HFF-Myc (cell line): ENCODE measurements at regions not wholly inside any gene's neighbourhood (a gene's known extent, or its start where the extent isn't known, plus 50 kb on each side); places are given as distances from the start of the nearest gene placed in this dataset.
A peak's percentile ranks its signal among the peaks of the same experiment; 100 is the strongest.
"Not testable (repeated sequence)": the region's sequence is repeated elsewhere in the genome, so short reads cannot be mapped to it uniquely, and the experiment has no call there.

Experiments
- DNase-seq: peaks from one replicate; pipeline ENCODE4 v3.0.0-alpha.2; 2011; ENCODE audit warnings: low read depth; ENCODE audit errors: extremely low read depth
- H3K4me3 ChIP-seq: replicated peaks from 2 replicates; pipeline ENCODE4 v1.5.1; 2011; ENCODE audit warnings: low read depth, mild to moderate bottlenecking, control low read depth, low read length
- CTCF ChIP-seq: IDR thresholded peaks from 2 replicates; pipeline ENCODE4 v1.5.1; 2012; ENCODE audit warnings: mild to moderate bottlenecking, low read depth, low read length, control low read depth; ENCODE audit errors: missing control alignments

- H3K4me3 ChIP-seq: no peak overlapping the region
- TF ChIP-seq CTCF: no peak
- no peak for DNase-seq
These were observed 233.7 kb upstream of the SPOPL start for GRCh38 chr2:138267902-138268254.

DNA sequence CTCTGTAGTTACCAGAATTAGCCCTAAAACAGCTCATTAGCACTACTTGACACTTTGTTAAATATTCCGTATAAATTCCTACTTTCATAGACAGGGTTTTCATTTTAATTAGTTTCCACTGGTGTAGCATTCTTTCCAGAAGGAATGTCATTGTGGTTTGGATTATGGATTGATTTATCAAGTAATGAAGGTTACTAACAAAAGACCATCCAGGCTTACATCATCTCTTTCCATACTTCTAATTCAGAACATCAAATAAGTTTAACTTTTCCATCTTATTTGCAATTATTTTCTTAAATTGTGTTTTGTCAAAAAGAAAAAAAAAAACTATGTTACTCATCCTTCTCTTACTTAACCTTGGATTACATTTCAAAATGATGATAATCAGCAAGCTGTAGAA, 231.8 kb upstream of the SPOPL start:
- H3K4me3 ChIP-seq: no peak overlapping the region
- DNase-seq: no peak
- no peak for TF ChIP-seq CTCF

DNA sequence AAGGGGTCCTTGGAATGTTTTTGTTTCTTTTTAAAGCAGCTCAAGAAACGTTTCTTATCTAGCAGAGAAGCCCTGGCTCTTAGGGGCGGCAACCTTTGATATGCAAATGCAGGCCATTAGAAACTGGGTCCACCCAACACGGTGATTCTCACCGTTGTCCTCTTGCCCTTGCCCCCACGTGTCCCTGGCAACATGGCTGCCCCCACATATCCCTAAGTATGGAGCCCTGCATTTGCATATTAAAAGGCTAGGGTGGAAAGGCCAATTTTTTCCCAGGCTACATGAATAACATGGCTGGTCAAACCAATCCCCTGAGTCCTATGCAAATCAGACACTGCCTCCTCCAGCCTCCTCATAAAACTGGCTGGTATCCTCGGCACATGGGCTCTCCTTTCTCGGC, 230.1 kb upstream of the SPOPL start:
- no peak overlapping the region for H3K4me3 ChIP-seq
- no peak for TF ChIP-seq CTCF
- no peak for DNase-seq

DNA sequence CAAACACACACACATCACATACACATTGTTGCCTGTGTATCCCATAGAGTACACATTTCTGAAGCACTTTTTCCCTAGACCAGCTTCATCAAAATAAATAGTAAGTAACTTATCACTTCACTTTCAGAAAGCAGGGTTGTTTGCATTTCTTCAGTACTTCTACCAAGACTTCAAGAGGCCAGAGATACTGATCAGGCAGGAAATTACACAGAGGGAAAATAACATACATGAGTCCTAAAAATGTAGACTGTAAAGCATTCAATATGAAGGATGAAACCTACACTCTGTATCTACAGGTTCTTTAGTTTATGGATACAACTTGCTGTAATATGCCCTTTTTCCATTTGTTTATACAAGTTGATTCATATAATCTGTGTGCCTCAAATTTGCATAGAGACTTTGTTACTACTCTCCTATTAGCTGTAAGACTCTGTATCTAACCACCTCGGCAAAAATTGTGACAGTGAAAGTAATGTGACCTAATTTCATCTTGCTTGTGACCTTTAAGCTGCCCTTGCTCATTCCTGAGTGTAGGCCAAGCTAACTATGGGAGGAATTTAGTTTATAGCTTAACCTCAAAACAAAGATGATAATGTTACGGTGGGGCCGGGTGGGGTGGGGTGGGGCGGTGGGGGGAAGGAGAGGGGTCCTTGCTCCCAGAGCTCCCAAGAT, 228.9 kb upstream of the SPOPL start:
- no peak for DNase-seq

DNA sequence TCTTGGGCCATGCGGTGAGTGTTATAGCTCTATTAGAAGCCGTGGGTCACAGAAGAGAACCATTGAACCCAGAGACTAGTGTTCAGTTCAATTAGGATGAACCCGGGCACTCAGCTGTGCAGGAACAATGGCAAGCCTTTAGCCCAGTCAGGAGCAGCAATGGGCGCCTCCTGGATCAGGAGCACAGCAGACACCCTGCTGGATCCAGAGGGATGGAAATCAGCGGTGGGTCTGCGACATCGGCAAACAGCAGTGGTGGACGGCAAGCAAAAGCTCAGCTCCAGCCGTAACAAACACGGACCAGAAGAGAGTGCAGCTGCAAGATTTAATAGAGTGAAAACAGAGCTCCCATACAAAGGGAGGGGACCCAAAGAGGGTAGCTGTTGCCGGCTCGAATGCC, 228.3 kb upstream of the SPOPL start:
- not testable (repeated sequence) for DNase-seq, H3K4me3 ChIP-seq

More for the DNA sequence above, 228.9 kb upstream of the SPOPL start:
- TF ChIP-seq CTCF: no peak
- H3K4me3 ChIP-seq: no peak overlapping the region

DNA sequence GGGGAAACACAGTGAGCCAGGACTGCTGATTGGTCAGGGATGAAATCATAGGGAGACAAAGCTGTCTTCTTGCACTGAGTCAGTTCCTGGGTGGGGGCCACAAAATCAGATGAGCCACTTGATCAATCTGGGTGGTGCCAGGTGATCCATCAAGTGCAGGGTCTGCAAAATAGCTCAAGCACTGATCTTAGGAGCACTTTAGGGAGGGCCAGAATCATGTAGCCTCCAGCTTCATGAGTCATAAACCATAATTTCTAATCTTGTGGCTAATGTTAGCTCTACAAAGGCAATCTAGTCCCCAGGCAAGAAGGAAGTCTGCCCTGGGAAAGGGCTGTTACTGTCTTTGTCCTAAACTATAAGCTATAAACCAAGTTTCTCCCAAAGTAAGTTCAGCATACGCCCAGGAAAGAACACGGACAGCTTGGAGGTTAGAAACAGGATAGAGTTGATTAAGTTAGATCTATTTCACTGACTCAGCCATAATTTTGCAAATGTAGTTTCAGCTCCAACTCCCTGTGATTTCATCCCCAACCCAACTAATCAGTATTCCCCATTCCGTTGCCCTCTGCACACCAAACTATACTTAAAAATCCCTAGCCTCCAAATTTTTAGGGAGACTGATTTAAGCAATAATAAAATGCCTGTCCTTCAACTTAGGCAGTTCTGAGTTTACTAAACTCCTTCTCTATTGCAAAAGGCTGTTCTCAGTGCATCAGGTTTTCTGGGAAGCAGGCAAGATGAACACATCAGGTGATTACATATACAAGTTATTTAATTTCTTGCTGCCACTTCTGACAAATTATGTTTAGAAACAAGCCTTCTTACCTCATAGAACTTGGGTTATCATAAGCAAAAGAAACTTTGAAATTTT, 226.9 kb upstream of the SPOPL start:
- no peak overlapping the region for H3K4me3 ChIP-seq
- peak; percentile 44 for DNase-seq
- TF ChIP-seq CTCF: no peak

DNA sequence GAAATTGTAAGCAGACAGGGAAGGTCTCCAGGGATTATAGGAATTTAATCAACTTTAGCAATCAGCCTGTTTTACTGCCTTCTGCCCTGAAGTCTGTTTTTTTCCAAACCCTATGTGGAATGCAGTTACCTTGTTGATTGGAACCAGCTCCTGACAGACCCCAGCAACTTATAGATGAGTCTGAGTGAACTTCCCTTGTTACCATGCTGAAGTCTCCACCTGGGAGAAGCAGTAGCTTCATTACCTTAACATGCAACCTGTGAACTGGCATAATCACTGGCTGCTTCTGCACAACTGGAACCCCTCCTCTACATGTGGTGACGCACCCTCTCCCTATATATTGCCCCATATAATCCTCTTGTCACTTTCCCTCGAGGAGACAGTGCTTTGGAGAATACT, 226.3 kb upstream of the SPOPL start:
- TF ChIP-seq CTCF: no peak

More for the DNA sequence above, 226.3 kb upstream of the SPOPL start:
- no peak for DNase-seq
- no peak overlapping the region for H3K4me3 ChIP-seq
